GM12878 (cell line): ENCODE measurements at regions not wholly inside any gene's neighbourhood (a gene's known extent, or its start where the extent isn't known, plus 50 kb on each side); places are given as distances from the start of the nearest gene placed in this dataset.

Experiments used
- ATAC-seq: fragments of 200-7000 bp; cut with Tn5 transposase; 3 replicates; pipeline ENCODE4 v1.9.1; 2020; ENCODE audit warnings: mild to moderate bottlenecking, moderate library complexity
- BruUV-seq: library from RNA; stranded (reverse); fragments of 400-500 nt; replicated peaks from 2 replicates; lab custom pipeline; 2021; lab: Mats Ljungman, UMichigan
- CTCF ChIA-PET: fragments of 300-600 bp; sonication (Branson Sonifier 250); formaldehyde crosslinking; extraction: SDS; loops from one replicate; lab custom pipeline; 2021; ENCODE audit warnings: inconsistent platforms; lab: Yijun Ruan, JAX
- POLR2A ChIA-PET: fragments of 350-600 bp; formaldehyde crosslinking; extraction: SDS; loops from one replicate; lab custom pipeline; 2021; ENCODE audit warnings: inconsistent platforms; lab: Charles Lee
- RAD21 ChIA-PET: fragments of 300-600 bp; sonication (Branson Sonifier 250); formaldehyde crosslinking; loops from one replicate; lab custom pipeline; 2023; ENCODE audit warnings: antibody characterized with exemption; ENCODE audit not compliant: unreplicated experiment; lab: Charles Lee
- SMC1A ChIA-PET: fragments of 300-600 bp; sonication (Branson Sonifier 250); formaldehyde crosslinking; loops from one replicate; lab custom pipeline; 2023; ENCODE audit not compliant: unreplicated experiment, uncharacterized antibody; lab: Charles Lee
- DNase-seq: peaks from one replicate; pipeline ENCODE4 v3.0.0-alpha.2; 2011; ENCODE audit warnings: low read depth, low spot score
- FAIRE-seq: peaks from 3 replicates; lab custom pipeline; 2011; peaks lifted over from hg19 to GRCh38; lab: Jason Lieb, UNC
- H2AFZ ChIP-seq: 2 replicates; pipeline ENCODE4 v1.6.0; 2011; ENCODE audit warnings: low read depth, low read length, control low read depth; ENCODE audit not compliant: control insufficient read depth
- H3K27ac ChIP-seq: 2 replicates; pipeline ENCODE4 v1.5.1; 2011; ENCODE audit warnings: control low read depth; ENCODE audit not compliant: control insufficient read depth, insufficient read depth
- H3K27me3 ChIP-seq, 2 experiments: replicated peaks in 1 of 2; 2 replicates each; pipeline versions ENCODE4 v1.6.0 to v1.6.1; 2011; ENCODE audit warnings: low read length in 1 of 2; ENCODE audit not compliant: control insufficient read depth in 2 of 2, insufficient read depth in 2 of 2
- H3K36me3 ChIP-seq, 2 experiments: 2 replicates each; pipeline ENCODE4 v1.5.1; 2011; ENCODE audit warnings: low read length in 1 of 2; ENCODE audit not compliant: control insufficient read depth in 2 of 2, insufficient read depth in 2 of 2
- H3K4me1 ChIP-seq: 2 replicates; pipeline ENCODE4 v1.6.1; 2011; ENCODE audit warnings: mild to moderate bottlenecking, low read length, moderate library complexity, mixed read lengths; ENCODE audit not compliant: control insufficient read depth, insufficient read depth
- H3K4me2 ChIP-seq: 2 replicates; pipeline ENCODE4 v1.6.0; 2011; ENCODE audit warnings: control low read depth; ENCODE audit not compliant: control insufficient read depth, insufficient read depth
- H3K4me3 ChIP-seq: fragments of 200-600 bp; sonication (generic); 2 replicates; pipeline ENCODE4 v1.5.1; 2016
- H3K79me2 ChIP-seq: 2 replicates; pipeline ENCODE4 v1.6.0; 2011; ENCODE audit warnings: low read length; ENCODE audit not compliant: control insufficient read depth, insufficient read depth
- H3K9ac ChIP-seq: 2 replicates; pipeline ENCODE4 v1.8.0; 2011; ENCODE audit warnings: low read length, control low read depth, mixed read lengths; ENCODE audit not compliant: control insufficient read depth, insufficient read depth
- H3K9me3 ChIP-seq: replicated peaks from 3 replicates; pipeline ENCODE4 v1.5.1; 2011; ENCODE audit warnings: mild to moderate bottlenecking, low read length; ENCODE audit not compliant: control insufficient read depth, insufficient read depth
- H4K20me1 ChIP-seq: 2 replicates; pipeline ENCODE4 v1.6.0; 2011; ENCODE audit not compliant: control insufficient read depth, insufficient read depth
- ATF7 ChIP-seq: fragments of 450-650 bp; IDR thresholded peaks from 2 replicates; pipeline ENCODE4 v1.6.1; 2016; ENCODE audit warnings: low read depth, mild to moderate bottlenecking
- BRCA1 ChIP-seq: IDR thresholded peaks from 2 replicates; pipeline ENCODE4 v1.6.1; 2011; ENCODE audit warnings: low read depth, low read length, improper control_type of control experiment
- CEBPB ChIP-seq, 2 experiments: fragments of 150-350 bp in 1 of 2; IDR thresholded peaks; 2 replicates each; pipeline ENCODE4 v1.6.1; 2012 to 2014; ENCODE audit warnings: low read depth in 2 of 2, low read length in 2 of 2, borderline replicate concordance in 1 of 2, inconsistent platforms in 1 of 2
- GABPA ChIP-seq: IDR thresholded peaks from 2 replicates; pipeline ENCODE4 v1.6.1; 2014; ENCODE audit warnings: antibody characterized with exemption, low read depth, mild to moderate bottlenecking, inconsistent platforms
- KLF5 ChIP-seq: fragments of 450-650 bp; IDR thresholded peaks from 2 replicates; pipeline ENCODE4 v1.6.1; 2014; ENCODE audit warnings: mild to moderate bottlenecking; ENCODE audit not compliant: partially characterized antibody
- NR2C2 ChIP-seq: IDR thresholded peaks from 2 replicates; pipeline ENCODE4 v1.6.1; 2011; ENCODE audit warnings: borderline replicate concordance, low read depth; ENCODE audit not compliant: control insufficient read depth, insufficient read length
- NRF1 ChIP-seq: conservative IDR thresholded peaks from 2 replicates; pipeline ENCODE4 v1.6.1; 2011; ENCODE audit warnings: mild to moderate bottlenecking, low read depth, low read length, improper control_type of control experiment
- PAX8 ChIP-seq: fragments of 450-650 bp; IDR thresholded peaks from 2 replicates; pipeline ENCODE4 v1.6.1; 2017; ENCODE audit warnings: mild to moderate bottlenecking, moderate library complexity
- PML ChIP-seq: IDR thresholded peaks from 2 replicates; pipeline ENCODE4 v1.6.1; 2012; ENCODE audit warnings: low read length, inconsistent platforms
- POLR2A ChIP-seq: IDR thresholded peaks from 2 replicates; pipeline ENCODE4 v1.6.1; 2011; ENCODE audit warnings: low read depth, mild to moderate bottlenecking, low read length
- POLR2AphosphoS2 ChIP-seq: IDR thresholded peaks from 2 replicates; pipeline ENCODE4 v1.6.1; 2011; ENCODE audit warnings: low read depth, mild to moderate bottlenecking, low read length, improper control_type of control experiment, moderate library complexity
- RAD21 ChIP-seq: IDR thresholded peaks from 2 replicates; pipeline ENCODE4 v1.6.1; 2011; ENCODE audit warnings: mild to moderate bottlenecking, low read depth, low read length, moderate library complexity; ENCODE audit not compliant: insufficient read depth
- SMAD5 ChIP-seq: IDR thresholded peaks from 2 replicates; pipeline ENCODE4 v1.6.1; 2016; ENCODE audit warnings: antibody characterized with exemption, low read depth
- ZBED1 ChIP-seq: IDR thresholded peaks from 2 replicates; pipeline ENCODE4 v1.6.1; 2016; ENCODE audit warnings: borderline replicate concordance
- ZNF24 ChIP-seq: fragments of 450-650 bp; IDR thresholded peaks from 2 replicates; pipeline ENCODE4 v1.6.1; 2017; ENCODE audit warnings: antibody characterized with exemption, mild to moderate bottlenecking
- ZNF274 ChIP-seq: IDR thresholded peaks from one replicate; pipeline ENCODE4 v1.8.0; 2011; ENCODE audit not compliant: insufficient read length, insufficient read depth
- WGBS: methylation state at CpG from one replicate; pipeline ENCODE4 v1.1.6; 2016; ENCODE audit warnings: low lambda C conversion rate; ENCODE audit not compliant: insufficient replicate concordance, insufficient coverage; ENCODE audit errors: missing lambda C conversion rate; 5-methylcytosine and 5-hydroxymethylcytosine counted together
- in situ Hi-C: fragments of 300-500 bp; cut with MboI; formaldehyde crosslinking; loops from 9 replicates; pipeline ENCODE4 v1.14.3; 2018; ENCODE audit warnings: mixed read lengths
- intact Hi-C: fragments of 100-400 bp; cut with micrococcal nuclease; formaldehyde crosslinking; loops from one replicate; pipeline ENCODE4 v1.14.2; 2022; ENCODE audit not compliant: unreplicated experiment
- TF ChIP-seq, protein P1 (sequence below): IDR thresholded peaks from 2 replicates; pipeline ENCODE4 v1.6.1; 2012; ENCODE audit warnings: improper control_type of control experiment, low read depth, low read length; ENCODE audit not compliant: insufficient replicate concordance
- TF ChIP-seq, protein P2 (sequence below): fragments of 450-650 bp; IDR thresholded peaks from 2 replicates; pipeline ENCODE4 v1.6.1; 2017; ENCODE audit warnings: mild to moderate bottlenecking

DNA sequence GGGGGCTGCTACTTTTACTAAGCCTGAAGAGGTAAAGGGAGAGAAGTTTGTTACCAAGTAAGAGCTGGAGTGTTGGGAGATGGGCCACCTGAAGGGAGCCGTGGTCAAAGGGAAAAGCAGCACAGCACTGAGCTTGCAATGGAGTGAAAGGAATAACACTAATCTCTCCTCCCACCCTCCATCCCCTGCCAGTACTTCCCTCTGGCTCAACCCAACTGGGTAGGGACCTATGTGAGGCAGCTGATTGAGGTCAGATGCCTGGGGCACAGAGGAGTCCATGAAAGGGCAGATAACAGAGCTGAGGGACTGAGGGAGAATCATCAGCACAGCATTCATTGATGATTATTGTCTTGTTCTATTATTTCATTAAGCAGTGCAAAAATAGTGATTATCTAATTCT, 212.4 kb upstream of the TBC1D5 start:
- Histone ChIP-seq H2AFZ (no peak overlapping the region), H3K4me1 (no peaks in the 10 kb centered on the region), H4K20me1 (no peaks in the 10 kb centered on the region), H3K4me2 (no peak overlapping the region), H3K27me3 (no peaks in the 10 kb centered on the region), H3K9me3 (no peaks in the 10 kb centered on the region; the same call in 2 of the 3 replicates), H3K4me3 (no peak overlapping the region), H3K27ac (no peak overlapping the region), H3K9ac (no peak overlapping the region), H3K79me2 (no peaks in the 10 kb centered on the region), H3K36me3 (no peaks in the 10 kb centered on the region)
- WGBS = 0% methylated on average over 1 of the region's 1 CpG
- CTCF ChIA-PET = no interaction called here
- ATAC-seq (no peak), FAIRE-seq (no peak), DNase-seq (no peak)
- no TSS peak for BruUV-seq
- in situ Hi-C loops = no loop called here
- TF ChIP-seq ZNF274 (no peak), ZBED1 (no peak), NR2C2 (no peak), CEBPB (IDR thresholded peaks at IDR 0.05; ENCODE audit: borderline replicate concordance in 1 of 2, low read depth in 2 of 2, low read length in 2 of 2) (no peak), ATF7 (no peak), ZNF24 (no peak), POLR2AphosphoS2 (no peak), PAX8 (no peak), POLR2A (no peak), BRCA1 (no peak), SMAD5 (no peak), GABPA (no peak), KLF5 (no peak), PML (no peak), RAD21 (no peak), NRF1 (no peak)
- TF ChIP-seq, protein P1, sequence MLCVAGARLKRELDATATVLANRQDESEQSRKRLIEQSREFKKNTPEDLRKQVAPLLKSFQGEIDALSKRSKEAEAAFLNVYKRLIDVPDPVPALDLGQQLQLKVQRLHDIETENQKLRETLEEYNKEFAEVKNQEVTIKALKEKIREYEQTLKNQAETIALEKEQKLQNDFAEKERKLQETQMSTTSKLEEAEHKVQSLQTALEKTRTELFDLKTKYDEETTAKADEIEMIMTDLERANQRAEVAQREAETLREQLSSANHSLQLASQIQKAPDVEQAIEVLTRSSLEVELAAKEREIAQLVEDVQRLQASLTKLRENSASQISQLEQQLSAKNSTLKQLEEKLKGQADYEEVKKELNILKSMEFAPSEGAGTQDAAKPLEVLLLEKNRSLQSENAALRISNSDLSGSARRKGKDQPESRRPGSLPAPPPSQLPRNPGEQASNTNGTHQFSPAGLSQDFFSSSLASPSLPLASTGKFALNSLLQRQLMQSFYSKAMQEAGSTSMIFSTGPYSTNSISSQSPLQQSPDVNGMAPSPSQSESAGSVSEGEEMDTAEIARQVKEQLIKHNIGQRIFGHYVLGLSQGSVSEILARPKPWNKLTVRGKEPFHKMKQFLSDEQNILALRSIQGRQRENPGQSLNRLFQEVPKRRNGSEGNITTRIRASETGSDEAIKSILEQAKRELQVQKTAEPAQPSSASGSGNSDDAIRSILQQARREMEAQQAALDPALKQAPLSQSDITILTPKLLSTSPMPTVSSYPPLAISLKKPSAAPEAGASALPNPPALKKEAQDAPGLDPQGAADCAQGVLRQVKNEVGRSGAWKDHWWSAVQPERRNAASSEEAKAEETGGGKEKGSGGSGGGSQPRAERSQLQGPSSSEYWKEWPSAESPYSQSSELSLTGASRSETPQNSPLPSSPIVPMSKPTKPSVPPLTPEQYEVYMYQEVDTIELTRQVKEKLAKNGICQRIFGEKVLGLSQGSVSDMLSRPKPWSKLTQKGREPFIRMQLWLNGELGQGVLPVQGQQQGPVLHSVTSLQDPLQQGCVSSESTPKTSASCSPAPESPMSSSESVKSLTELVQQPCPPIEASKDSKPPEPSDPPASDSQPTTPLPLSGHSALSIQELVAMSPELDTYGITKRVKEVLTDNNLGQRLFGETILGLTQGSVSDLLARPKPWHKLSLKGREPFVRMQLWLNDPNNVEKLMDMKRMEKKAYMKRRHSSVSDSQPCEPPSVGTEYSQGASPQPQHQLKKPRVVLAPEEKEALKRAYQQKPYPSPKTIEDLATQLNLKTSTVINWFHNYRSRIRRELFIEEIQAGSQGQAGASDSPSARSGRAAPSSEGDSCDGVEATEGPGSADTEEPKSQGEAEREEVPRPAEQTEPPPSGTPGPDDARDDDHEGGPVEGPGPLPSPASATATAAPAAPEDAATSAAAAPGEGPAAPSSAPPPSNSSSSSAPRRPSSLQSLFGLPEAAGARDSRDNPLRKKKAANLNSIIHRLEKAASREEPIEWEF = no peak
- TF ChIP-seq, protein P2, sequence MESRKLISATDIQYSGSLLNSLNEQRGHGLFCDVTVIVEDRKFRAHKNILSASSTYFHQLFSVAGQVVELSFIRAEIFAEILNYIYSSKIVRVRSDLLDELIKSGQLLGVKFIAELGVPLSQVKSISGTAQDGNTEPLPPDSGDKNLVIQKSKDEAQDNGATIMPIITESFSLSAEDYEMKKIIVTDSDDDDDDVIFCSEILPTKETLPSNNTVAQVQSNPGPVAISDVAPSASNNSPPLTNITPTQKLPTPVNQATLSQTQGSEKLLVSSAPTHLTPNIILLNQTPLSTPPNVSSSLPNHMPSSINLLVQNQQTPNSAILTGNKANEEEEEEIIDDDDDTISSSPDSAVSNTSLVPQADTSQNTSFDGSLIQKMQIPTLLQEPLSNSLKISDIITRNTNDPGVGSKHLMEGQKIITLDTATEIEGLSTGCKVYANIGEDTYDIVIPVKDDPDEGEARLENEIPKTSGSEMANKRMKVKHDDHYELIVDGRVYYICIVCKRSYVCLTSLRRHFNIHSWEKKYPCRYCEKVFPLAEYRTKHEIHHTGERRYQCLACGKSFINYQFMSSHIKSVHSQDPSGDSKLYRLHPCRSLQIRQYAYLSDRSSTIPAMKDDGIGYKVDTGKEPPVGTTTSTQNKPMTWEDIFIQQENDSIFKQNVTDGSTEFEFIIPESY = no peak
- POLR2A ChIA-PET = no interaction called here
- SMC1A ChIA-PET = no interaction called here
- intact Hi-C loops = no loop called here
- RAD21 ChIA-PET = no interaction called here
